Activated CD4-positive, alpha-beta T cell treated with anti-CD3 and anti-CD28 coated beads, Interleukin-2, amount 50 U/mL, for 24 hours (primary cell): ENCODE measurements at regions not wholly inside any gene's neighbourhood (a gene's known extent, or its start where the extent isn't known, plus 50 kb on each side); places are given as distances from the start of the nearest gene placed in this dataset.

Experiments
- DNase-seq, 2 donors: peaks; one replicate each; pipeline ENCODE4 v3.0.0-alpha.2; 2020; ENCODE audit warnings: low read depth in 1 of 2, low spot score in 1 of 2

DNA sequence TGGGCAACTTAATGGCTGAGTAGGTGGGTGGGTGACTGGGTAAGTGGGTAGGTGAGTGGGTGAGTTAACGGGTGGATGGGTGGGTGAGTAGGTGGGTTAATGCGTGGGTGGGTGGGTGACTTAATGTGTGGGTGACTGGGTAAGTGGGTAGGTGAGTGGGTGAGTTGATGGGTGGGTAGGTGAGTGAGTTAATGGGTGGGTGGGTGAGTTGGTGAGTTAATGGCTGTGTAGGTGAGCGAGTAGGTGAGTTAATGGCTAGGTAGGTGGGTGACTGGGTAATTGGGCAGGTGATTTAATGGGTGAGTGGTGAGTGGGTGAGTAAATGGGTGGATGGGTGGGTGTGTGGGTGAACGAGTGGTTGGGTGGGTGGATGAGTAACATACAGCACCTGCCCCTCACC lies 243.0 kb upstream of the MGMT start:
- no peak for DNase-seq

DNA sequence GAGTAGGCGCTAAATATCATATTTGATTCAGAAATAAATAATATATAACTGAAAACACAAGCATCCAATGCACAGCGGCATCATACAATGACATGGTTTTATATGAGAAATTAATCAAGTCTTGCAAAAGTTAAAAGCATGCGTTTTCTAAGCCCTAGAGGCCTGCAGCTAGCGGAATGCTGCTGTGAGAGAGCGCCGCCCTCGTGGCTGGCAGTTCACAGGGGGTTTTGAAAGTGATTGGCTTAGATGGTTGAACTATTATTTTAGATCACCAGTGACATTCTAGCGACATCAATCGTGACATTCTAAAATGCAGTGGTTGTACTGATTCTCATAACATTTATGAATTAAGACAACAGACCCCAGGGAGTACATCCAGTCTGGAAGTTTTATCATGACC lies 235.2 kb upstream of the MGMT start:
- no peak for DNase-seq

DNA sequence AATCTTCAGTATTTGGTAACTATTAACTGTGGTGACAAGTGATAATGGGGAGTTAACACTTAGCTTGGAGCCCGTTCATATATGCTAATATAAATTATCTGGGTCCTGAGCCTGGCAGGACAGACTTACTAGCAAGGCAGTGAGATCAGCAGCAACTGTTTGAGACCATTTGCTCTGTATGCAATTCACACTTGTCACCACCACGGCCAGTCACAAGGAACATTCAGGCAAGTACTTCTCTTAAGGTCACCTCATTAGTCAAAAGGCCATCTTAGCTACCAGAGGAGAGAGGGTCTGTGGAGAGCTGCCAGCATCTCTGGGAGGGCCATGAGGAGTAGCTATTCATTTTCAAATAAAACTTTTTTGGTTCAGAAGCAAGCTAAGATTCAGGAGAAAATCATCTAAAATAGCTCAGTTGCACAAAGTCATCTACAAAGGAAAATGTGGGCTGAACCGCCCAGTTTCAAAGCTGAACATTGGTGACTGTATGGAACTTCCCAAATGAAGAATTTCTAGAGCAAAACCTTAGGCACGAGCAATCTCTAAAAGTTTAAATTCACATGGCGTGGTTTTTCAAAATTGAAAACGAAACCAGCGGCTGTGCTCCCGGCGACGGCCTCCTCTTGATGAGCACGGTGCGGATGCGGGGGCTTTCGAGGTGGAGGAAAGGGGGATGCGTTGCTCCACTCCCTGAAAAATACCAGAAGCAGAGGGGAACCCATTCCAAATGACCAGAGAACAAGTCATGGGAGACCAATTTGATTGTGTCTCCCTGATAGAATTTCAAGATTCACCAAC lies 233.5 kb upstream of the MGMT start:
- DNase-seq, result no peak

DNA sequence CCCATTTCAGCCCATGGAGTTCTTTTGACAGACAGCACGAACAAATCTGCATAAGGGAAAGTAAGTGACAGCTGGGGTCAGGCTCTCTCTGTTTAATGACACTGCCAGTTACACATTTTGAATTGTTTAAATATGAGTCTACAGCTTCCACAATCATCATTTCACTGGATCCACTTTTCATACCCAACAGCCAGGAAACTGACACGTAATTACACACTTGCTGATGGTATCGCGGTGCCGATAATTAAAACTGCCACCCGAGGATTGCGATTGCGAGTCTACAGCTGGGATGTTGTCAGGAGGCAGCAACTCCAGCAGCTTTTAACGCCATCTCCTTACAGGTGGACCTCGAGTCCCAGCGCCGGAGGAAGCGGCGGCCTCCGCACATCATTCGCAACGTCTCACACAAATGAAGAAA lies 230.8 kb upstream of the MGMT start:
- DNase-seq, result no peak

DNA sequence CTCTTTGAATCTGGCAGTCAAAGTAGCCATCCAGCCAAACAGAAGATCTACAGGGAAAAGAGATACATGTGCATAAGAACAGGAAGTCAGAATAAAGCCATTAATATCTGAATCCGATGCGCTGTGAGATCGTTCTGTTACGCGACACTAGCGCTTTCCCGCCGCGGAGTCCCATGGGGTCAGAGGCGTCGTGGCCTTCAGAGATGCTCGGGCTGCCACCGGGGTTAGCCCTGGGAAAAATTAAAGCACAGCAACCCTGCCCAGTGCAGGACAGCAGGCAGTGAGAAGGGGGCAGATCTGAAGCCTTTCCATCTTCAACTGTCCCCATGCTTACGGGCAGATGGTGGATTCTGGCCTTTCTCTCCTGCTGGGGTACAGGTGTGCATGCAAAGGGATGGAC lies 225.6 kb upstream of the MGMT start:
- no peak for DNase-seq

DNA sequence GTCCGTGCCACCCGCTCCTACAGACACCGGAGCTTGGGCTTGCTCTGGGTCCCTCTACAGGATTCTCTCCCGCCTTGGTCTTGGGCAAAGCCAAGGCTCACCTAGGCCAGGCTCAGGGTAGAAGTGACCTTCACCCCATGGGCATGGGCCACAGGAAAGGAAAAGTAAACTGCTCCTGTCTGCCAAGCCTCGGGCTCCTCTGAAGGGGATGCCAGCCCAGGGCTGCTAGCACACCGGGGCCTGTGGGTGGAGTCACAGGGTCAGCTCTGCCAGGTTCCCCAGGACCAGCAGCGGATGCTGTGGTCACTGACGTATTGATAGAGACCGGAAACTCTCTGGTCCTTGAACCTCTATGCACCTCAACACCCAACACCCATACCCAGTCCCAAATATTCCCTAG lies 222.7 kb upstream of the MGMT start:
- DNase-seq, result no peak

DNA sequence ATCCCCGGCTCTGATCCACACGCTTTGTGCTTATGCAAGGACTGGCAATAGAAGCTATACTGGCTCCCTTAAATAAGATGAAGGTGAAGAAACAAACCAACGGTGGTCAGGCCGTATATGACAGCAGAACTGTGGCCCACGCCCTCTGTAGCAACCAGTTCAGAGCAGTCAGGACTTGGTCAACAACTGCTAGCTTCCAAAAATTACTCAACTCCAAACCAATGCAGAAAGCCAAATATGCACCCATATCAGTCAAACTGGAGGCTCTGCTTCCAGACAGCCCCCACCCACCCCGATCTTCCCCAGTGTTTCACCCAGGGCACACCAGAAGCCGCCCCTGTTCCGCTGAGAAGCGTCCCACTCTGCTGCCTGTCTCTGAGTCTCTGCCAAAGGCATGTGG lies 222.3 kb upstream of the MGMT start:
- DNase-seq, result no peak

DNA sequence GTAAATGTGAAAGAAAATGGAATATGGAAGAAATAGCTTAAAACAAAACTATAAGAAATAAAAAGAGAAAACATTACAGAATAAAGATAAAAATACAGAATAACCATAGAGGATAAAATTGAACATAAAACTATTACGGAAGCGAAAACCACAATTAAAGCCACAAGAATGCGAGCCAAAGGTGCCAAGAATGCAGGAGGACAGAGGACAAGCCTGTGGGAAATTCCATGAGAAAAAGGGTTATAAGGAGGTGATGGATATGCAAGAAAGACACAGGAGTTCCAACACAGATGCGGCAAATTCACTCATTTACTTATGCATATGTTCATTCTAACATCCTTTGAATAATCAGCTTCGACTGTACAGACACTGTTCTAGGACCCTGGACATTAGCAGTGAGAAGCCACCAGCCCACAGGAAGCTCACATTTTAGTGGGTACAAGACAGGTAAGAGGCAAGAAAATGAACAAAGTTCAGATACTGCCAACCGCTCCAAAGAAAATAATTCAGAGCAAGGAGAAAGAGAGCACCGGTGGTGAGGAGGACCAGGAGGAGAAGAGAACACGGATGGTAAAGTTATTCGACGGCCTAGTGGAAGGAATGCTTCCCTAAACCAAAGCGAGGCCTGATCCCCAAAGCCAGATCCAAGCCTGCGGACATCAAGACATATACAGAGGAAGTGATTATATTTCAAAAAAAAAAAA lies 213.7 kb upstream of the MGMT start:
- no peak for DNase-seq

DNA sequence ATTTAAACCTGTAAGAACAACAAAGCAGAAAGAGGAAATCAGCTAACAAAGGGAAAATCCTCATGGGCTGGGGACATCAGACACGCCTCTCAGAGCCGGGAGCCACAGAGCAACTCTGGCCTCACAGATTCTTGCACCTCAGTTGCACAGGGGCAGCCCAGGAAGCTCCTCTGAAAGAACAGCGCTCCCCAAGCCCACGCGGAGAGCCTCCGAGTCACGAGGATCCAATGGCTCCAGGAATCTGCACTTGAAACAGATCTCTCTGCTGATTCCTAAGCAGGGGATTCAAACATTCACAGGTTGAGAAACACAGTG lies 213.2 kb upstream of the MGMT start:
- DNase-seq, result no peak

DNA sequence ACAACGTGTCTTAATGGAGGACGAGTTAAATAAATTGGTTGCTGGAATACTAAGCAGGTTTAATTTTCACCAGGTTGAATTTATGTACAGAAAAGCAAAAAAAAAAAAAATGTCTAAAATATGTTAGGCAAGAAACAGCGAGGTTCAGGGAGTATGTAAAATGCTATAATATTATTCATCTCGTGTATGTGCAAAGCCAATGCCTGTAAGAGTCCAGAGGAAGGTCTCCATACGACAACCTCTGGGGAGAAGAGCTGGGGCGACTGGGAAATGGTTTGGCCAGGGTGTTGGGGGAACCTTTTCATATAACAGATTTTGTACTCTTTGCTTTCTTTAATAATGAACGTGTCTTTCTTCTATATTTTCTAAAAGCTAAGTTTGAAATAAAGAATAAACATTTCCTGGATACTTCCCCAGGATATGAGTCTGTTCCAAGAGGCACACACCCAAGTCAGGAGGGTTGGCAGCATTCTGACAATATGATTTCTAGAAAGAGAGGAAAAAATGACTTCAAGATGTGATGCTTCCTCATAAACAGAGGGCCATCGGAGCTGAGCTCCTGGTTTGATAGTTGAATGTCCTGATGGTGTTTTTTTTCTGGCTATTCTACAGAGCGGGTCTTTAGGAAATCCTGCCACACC lies 208.6 kb upstream of the MGMT start:
- DNase-seq, result no peak

DNA sequence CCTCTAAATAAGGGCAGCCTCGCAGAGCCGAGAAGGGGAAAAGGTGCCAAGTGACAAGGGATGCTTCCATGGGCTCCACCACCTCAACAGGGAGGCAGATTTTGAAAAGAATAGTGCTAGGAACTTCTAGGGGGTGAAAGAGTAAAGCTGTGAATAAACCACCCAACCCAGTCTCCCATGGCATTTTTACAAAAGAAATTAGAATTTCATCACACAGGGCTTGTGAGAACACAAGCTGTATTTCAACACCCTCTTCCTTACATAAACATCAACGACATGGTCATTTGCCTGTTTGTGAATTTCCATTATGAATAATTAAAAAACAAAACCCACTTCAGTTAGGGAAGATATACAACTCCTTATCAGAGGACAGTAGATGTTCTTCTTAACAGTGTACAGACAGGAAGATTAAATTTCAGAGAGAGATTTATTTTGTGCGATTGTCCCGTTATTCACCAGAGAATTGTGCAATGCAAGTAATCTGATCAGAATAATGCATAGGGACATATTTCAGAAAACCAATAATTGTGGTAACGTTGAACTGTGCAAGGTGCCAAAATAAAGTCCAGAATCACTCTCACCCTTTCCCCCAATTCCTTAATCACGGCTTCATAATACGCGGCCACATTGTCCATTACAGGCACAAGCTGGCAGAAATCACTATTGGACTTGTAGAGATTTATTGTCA lies 207.8 kb upstream of the MGMT start:
- no peak for DNase-seq

DNA sequence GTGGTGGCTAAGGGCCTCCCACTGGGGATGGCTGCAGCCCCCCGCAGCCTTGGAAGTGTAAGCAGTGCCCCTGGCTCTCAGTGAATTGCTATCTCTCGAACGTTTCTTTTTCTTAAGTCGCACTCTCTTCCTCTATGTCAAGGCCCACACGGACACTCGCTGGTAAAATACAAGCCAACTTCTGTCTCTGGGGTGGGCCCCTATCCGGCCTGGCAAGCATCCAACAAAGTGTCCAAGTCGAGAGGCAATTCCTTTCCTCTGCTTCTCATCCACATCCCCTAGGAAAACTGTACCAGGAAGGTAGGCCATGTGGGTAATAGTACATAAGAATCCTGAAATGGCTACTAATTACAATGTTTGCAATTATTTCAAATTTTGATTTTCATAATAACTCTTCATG lies 194.9 kb upstream of the MGMT start:
- no peak for DNase-seq

DNA sequence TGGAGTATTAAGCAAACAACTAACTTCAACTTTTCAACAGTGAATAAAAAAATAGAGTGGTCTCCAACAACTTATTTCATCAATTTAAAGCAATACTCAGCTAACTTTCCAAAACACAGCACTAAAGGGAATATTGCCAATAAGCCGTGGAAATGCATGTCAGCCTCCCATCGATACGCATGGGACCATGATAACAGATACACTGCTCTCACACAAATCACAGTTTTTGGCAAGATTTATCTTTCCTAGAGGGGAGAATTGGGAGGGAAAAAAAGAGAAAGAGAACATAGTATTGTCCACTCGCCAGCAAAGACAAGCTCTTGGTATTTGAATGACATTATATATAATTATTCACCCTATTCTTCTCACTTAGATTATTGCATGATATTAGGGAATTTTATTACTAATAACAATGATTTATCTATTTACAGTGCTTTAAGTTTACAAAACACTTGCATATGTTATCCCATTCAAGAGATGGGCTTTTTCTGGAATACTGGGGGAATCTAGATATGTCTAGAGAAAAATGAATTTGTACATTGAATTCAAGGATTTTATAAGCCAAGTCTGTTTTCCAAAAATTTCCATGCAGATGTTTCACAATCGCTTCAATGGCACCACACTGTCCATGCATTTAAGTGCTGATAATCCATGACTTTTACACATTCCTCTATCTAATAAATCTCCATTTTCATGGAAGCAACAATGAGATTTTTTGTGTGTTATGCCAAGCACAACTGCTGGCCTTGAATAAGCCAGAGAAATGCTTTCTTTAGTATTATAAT lies 194.0 kb upstream of the MGMT start:
- no peak for DNase-seq

DNA sequence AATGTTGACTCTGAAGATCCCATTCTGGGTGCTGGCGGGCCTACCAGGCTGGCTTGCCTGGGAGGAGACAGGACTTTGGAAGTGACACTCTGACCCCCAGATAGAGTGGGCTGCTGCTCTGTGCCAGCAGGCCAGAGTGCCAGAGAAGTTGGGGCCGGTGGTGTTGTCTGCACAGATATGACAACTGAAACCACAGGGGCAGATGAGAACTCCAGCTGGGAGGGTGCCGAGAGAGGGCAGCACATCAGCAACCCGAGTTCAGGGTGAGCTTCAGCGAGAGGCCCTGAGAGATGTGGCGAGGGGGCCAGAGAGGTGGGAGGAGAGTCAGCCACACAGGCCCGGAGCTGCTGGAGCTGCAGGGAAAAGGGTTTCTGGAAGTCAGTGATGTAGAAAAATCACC lies 193.2 kb upstream of the MGMT start:
- no peak for DNase-seq

DNA sequence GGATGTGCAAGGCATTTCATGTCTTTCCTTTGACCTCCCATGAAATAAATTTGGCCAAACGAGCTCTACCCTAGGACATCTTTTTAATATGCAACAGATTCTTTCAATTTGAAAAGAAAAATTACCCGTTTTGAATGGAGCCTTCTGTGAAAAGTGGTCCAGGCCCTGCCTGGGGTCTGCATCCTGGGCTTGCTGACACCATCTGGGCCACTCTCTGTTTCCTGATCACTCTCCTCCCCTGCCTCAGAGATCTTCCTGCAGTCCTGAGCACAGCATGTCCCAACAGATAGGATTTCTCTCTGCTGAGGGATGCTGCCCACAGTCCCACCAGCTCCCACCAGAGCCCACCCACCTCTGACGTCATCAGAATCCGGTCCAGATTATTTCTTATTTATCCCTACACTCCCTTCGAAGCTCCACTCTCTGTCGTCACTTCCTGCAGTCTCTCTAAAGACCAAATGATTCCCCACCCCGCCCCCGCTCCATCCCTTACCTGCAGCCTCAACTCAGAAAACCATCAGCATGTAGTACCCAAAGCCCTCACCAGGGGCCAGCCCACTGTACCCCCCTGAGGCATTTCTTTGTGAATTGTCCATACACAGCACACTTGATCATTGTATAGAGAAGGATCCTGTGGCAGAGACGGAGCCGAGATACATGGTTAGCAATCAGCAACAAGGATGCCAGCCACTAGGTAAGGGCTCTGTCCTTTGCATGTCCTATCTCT lies 192.1 kb upstream of the MGMT start:
- DNase-seq, result no peak

DNA sequence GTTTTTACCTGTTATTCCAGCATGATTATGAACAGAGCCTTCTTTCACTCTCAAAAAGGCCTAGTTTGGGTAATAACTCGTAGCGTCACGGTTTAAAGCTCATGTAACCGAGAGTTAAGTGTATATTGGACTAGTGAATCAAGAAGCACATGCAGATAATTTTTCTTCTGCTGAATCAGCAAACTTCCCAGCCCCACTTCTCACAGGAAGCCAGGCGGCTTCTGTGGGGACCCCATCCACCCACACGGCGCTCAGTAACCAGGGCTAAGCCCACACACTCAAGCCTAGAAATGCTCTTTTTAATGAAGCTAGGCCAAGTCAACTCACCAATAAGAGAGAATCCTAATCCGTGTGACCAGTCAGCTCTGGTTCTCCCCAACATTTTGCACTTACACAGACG lies 191.2 kb upstream of the MGMT start:
- no peak for DNase-seq

DNA sequence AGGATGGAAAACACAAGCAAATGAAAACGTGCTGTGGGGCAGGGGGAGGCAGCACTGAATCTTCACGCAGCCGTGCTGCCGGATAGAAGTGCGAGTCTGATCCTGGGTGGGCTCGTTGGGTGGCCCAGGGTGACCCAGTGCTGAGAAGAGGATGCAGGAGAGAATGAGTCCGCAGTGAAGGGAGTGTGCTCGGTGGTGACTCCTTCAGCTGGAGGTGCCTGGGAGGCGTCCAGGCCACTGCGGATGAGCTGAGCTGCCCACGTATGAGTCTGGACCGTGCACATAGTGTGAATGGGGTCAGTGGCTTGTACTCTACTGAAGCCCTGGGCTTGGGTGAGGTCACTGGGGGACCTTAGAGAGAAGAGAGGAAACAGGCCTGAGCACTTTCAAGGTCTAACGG lies 190.0 kb upstream of the MGMT start:
- DNase-seq, result no peak

DNA sequence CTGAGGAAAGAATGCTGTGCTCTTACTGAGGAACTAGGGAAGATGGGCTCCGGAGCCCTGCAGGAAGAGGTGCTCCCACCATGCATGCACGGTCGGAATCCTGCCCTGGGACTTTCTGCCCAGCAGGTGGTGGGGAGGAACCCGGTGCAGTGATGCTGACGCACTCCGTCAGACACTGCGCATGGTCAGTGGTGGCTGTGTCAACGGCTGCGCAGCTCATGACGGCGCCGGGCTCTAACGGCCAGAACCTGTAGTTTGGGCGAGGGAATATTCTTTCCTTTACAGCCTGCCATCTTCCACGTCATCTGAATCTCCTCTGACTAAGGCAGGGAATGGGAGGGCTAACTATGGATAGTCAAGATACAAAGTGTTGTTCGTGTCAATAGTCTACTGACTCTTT lies 189.2 kb upstream of the MGMT start:
- no peak for DNase-seq

DNA sequence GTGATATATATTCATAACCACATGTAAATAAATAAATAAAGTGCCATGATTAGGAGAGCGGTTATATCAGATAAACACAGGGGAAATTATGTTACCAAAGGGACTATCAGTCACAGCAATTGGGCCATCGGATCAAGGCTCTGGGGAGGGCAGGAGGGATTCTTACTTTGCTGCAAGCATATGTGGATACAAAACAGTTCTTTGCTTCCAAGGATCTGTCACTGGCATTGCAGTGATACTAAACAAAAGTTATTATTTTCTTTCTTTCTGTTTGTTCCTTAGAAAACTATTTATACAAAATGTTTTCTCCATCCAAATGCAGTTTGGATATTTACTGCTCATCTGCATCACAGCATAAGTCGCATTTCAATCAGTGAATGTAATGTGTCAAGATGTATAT lies 188.4 kb upstream of the MGMT start:
- no peak for DNase-seq

DNA sequence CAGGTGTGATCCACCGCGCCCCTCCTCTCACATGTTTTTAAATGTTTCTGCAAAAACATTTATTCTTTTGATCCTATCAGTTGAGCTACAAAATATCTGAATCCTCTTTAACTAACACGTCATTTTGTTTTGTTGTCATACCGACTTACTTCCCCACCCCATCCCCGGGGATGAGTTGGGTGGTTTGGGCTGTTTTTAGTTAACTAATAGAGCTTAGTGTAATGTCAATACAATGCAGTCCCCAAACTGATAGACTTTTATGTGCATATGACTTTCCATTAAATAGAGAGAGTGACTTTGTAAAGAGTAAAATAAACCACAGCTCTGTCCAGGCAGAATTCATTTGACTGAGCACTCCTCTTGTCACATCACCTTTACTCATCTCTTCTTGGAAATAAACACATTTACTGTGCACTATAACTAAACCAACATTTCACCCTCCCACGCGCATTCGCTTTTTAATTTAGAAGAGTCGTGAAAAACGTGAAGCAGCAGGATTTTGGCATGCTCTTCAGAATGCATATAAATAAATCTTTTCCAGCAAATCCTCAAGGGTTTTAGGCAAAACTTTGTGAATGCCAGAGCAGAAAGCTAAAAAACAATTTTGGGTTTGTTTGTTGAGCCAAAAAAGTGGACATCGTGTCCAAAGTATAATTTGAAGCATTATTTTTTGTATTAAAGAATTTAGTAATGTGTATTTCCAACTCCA lies 187.4 kb upstream of the MGMT start:
- DNase-seq, result no peak
